NB4 (cell line): ENCODE measurements at regions not wholly inside any gene's neighbourhood (a gene's known extent, or its start where the extent isn't known, plus 50 kb on each side); places are given as distances from the start of the nearest gene placed in this dataset.

Source experiments
- CTCF ChIP-seq: IDR thresholded peaks from one replicate; pipeline ENCODE4 v1.5.1; 2012; ENCODE audit warnings: low read depth, low read length
- MYC ChIP-seq: IDR thresholded peaks from 2 replicates; pipeline ENCODE4 v1.6.1; 2011; ENCODE audit warnings: low read depth, low read length
- POLR2A ChIP-seq: IDR thresholded peaks from 2 replicates; pipeline ENCODE4 v1.6.1; 2011; ENCODE audit warnings: mild to moderate bottlenecking; ENCODE audit not compliant: insufficient read length; ENCODE audit errors: extremely low read depth
- TF ChIP-seq, protein P1 (sequence below): IDR thresholded peaks from 2 replicates; pipeline ENCODE4 v1.6.1; 2011; ENCODE audit warnings: low read depth, low read length

DNA sequence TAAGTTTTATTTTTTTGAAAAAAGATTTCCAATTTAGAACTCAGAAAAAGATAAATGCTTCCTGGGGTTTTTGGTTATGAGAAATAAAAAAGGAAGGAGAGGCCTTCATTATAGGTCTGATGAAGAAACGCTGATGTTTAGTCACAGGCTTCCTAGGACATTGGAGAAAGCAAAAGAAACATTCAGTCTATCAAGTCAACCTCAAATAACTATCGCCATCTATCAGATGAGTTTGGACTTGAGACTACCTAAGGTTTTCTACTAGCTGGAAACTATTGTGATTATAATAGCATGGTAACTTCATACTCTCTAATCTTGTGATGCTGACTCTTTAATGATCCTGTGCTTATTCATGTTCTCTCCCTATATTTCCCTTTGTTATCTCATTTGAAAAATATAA is 171.3 kb downstream of the TPBG start:
- TF ChIP-seq CTCF (no peak), MYC (no peak), POLR2A (no peak)
- TF ChIP-seq, protein P1, sequence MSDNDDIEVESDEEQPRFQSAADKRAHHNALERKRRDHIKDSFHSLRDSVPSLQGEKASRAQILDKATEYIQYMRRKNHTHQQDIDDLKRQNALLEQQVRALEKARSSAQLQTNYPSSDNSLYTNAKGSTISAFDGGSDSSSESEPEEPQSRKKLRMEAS = no peak
